ENCODE measurements at regions not wholly inside any gene's neighbourhood (a gene's known extent, or its start where the extent isn't known, plus 50 kb on each side); places are given as distances from the start of the nearest gene placed in this dataset.

DNA sequence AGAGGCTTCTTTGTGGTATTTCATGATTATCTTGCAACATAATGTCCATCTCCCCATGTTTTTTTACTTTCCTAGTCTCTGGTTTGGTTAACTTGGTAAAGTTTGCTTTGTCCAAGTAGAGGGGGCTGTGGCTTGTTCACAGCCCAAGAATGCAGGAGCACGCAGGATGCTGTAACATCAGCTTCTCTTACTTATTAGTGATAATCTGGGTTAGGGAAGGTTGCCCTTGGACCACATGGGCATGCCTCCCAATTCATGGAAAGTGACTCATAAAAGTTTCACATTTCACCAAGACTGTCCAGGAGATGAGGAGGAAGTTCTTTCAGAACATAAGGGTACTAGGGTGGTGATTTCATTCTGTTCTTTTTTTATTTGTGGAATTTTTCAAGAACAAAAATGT lies 146.0 kb upstream of the USP9Y start:
- no peak for TF ChIP-seq CTCF (IDR thresholded peaks at IDR 0.05)
- TF ChIP-seq POLR2A (IDR thresholded peaks at IDR 0.05) = no peak
